ENCODE measurements at regions not wholly inside any gene's neighbourhood (a gene's known extent, or its start where the extent isn't known, plus 50 kb on each side); places are given as distances from the start of the nearest gene placed in this dataset.

GRCh38 chr12:74644681-74645080 lies 107.0 kb downstream of the ATXN7L3B start:
- intact Hi-C loops (cut with micrococcal nuclease): no loop called here
- Mint-ChIP-seq H3K27me3 (no peaks in the 10 kb centered on the region), H3K4me1 (ENCODE audit: low read depth) (no peaks in the 10 kb centered on the region), H3K36me3 (ENCODE audit: low read depth) (no peaks in the 10 kb centered on the region), H3K4me3 (no peak overlapping the region), H3K9me3 (no peaks in the 10 kb centered on the region), H3K27ac (no peak overlapping the region)
- DNase-seq (no peak), ATAC-seq (no peak)
- TF ChIP-seq CTCF (IDR thresholded peaks at IDR 0.05): no peak
- ChIA-PET CTCF (no interaction called here), POLR2A (no interaction called here)

- intact Hi-C loops (cut with micrococcal nuclease): no loop called here
Measured at GRCh38 chr12:74646831-74647230, 109.2 kb downstream of the ATXN7L3B start.

DNA sequence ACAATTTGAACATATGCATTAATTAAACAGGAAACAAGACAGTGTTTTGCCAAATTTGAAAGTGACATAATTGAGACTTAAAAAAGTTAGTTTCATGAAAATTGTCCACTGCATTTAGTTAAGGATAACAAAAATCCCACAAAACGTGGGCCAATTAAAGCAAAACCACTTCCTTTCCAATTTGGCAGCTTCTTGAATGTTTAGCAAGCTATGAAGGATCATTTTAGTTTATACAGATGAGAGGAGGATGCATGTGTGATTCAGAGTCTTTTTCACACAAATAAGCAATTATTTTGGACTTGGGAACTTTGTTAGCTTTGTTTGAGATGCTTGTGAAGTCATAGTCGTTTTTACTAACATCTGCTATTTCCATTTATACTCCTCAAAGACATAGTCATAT lies 109.6 kb downstream of the ATXN7L3B start:
- Mint-ChIP-seq H3K36me3 (ENCODE audit: low read depth) (no peaks in the 10 kb centered on the region), H3K9me3 (no peaks in the 10 kb centered on the region), H3K4me3 (no peak overlapping the region), H3K27me3 (no peaks in the 10 kb centered on the region), H3K4me1 (ENCODE audit: low read depth) (no peaks in the 10 kb centered on the region), H3K27ac (no peak overlapping the region)
- CTCF ChIA-PET: interaction anchor here (1.0 kb wide), 1 partner anchor 69 kb away, joined by 3 read pairs; no protein-coding TSS in a partner anchor
- TF ChIP-seq CTCF (IDR thresholded peaks at IDR 0.05): no peak
- intact Hi-C loops (cut with micrococcal nuclease): no loop called here
- no peak for DNase-seq
- no peak for ATAC-seq
- POLR2A ChIA-PET: no interaction called here

More at GRCh38 chr12:74646831-74647230, 109.2 kb downstream of the ATXN7L3B start:
- Mint-ChIP-seq H3K9me3 (no peaks in the 10 kb centered on the region), H3K36me3 (ENCODE audit: low read depth) (no peaks in the 10 kb centered on the region), H3K27ac (no peak overlapping the region), H3K27me3 (no peaks in the 10 kb centered on the region), H3K4me3 (no peak overlapping the region), H3K4me1 (ENCODE audit: low read depth) (no peaks in the 10 kb centered on the region)
- ChIA-PET CTCF (interaction anchor here (1.0 kb wide), 1 partner anchor 69 kb away, joined by 3 read pairs; no protein-coding TSS in a partner anchor), POLR2A (no interaction called here)
- no peak for DNase-seq
- no peak for TF ChIP-seq CTCF (IDR thresholded peaks at IDR 0.05)
- no peak for ATAC-seq

DNA sequence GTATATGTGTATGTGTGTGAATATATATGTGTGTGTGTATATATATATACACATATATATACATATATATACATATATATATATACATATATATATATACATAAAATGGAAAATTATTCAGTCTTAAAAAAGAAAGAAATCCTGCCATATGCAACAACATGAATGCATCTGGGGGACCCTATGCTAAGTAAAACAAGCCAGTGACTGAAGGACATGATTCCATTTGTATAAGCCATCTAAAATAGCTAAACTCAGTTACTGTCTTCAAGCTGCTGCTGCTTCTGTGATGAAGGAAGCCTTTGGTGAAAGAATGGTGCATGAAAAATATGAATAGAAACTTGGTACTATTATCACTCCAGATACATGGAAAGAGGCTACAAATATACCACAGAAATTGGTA lies 118.6 kb downstream of the ATXN7L3B start:
- DNase-seq (no peak), ATAC-seq (no peak)
- CTCF ChIA-PET: no interaction called here
- intact Hi-C loops (cut with micrococcal nuclease): no loop called here
- Mint-ChIP-seq H3K4me3 (no peak overlapping the region), H3K9me3 (no peaks in the 10 kb centered on the region), H3K27ac (no peak overlapping the region), H3K4me1 (ENCODE audit: low read depth) (no peaks in the 10 kb centered on the region), H3K27me3 (peaks cover 2% of the 10 kb centered on the region), H3K36me3 (ENCODE audit: low read depth) (no peaks in the 10 kb centered on the region)
- TF ChIP-seq CTCF (IDR thresholded peaks at IDR 0.05): no peak
- POLR2A ChIA-PET: no interaction called here

GRCh38 chr12:74660442-74660841 lies 122.8 kb downstream of the ATXN7L3B start:
- CTCF ChIA-PET: interaction anchor here (1.1 kb wide), 1 partner anchor 11 kb away, joined by 3 read pairs; no protein-coding TSS in a partner anchor
- Mint-ChIP-seq H3K9me3 (no peaks in the 10 kb centered on the region), H3K4me1 (ENCODE audit: low read depth) (no peaks in the 10 kb centered on the region), H3K27ac (no peak overlapping the region), H3K36me3 (ENCODE audit: low read depth) (no peaks in the 10 kb centered on the region), H3K4me3 (no peak overlapping the region), H3K27me3 (peaks cover 2% of the 10 kb centered on the region)
- ATAC-seq (no peak), DNase-seq (no peak)
- no peak for TF ChIP-seq CTCF (IDR thresholded peaks at IDR 0.05)
- POLR2A ChIA-PET: no interaction called here
- intact Hi-C loops (cut with micrococcal nuclease): no loop called here

All from activated CD8-positive, alpha-beta T cell treated with anti-CD3 and anti-CD28 coated beads for 36 hours (primary cell).